ENCODE measurements at regions not wholly inside any gene's neighbourhood (a gene's known extent, or its start where the extent isn't known, plus 50 kb on each side); places are given as distances from the start of the nearest gene placed in this dataset.
A peak's percentile ranks its signal among the peaks of the same experiment; 100 is the strongest.

GRCh38 chr12:124184456-124184855 is 110.4 kb upstream of the RFLNA start:
- TF ChIP-seq POLR2A (IDR thresholded peaks at IDR 0.05) (no peak), CTCF (IDR thresholded peaks at IDR 0.05) (no peak)
- Histone ChIP-seq H3K4me1 (peaks cover 0 to 5% (median 0%) of the 10 kb centered on the region in 4 donors), H3K36me3 (no peaks in the 10 kb centered on the region), H3K9me3 (no peaks in the 10 kb centered on the region), H3K27ac (no peak overlapping the region), H3K27me3 (no peaks in the 10 kb centered on the region), H3K4me3 (no peak overlapping the region)
- 82% methylated on average over 12 of the region's 18 CpGs for WGBS (ENCODE audit: insufficient coverage, low coverage, low lambda C conversion rate, missing lambda C conversion rate)
- intact Hi-C loops (cut with DNase I), result no loop called here
- ATAC-seq, result no peak
- DNase-seq, result no peak

DNA sequence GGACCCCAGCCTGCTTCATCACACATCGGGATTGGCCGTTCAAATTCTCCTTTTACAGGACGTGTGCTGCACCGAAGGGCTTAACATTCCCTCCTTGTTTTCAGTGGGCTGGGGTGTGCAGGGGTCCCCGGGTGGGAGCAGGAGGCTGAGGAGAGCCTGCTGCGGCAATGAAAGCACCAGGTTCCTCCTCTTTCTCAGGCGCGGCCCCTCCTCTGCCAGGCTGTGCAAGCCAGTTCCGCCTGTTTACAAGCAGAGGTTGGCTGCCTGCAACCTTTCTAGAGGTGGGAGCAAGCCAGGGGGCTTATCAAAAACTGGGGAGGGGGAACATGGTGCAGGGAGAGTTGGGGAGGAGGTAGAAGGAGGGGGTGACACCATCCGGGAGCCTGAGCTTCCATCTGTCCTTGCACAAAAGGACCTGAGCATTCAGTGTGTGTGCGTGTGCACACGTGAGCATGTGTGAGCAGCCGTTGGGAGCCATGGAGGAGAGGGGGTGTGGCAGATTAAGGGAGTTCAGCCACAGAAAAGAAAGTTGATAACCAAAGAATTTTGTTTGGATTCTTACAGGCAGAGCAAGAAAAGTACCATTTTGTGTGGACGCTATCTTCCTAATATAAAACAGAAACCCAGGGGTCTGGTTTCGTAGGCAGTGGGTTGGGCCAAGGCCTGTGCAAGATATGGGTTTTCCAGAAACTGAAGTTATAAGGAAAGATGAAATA is 108.8 kb upstream of the RFLNA start:
- DNase-seq (no peak), ATAC-seq (no peak)
- TF ChIP-seq POLR2A (IDR thresholded peaks at IDR 0.05) (no peak), CTCF (IDR thresholded peaks at IDR 0.05) (no peak)
- WGBS (ENCODE audit: insufficient coverage, low coverage, low lambda C conversion rate, missing lambda C conversion rate), result 62% methylated on average over 10 of the region's 15 CpGs
- intact Hi-C loops (cut with DNase I), result no loop called here
- H3K9me3 ChIP-seq, result no peaks in the 10 kb centered on the region
- H3K27me3 ChIP-seq, result no peaks in the 10 kb centered on the region
- H3K36me3 ChIP-seq, result no peaks in the 10 kb centered on the region
- no peak overlapping the region for H3K4me3 ChIP-seq
- no peak overlapping the region for H3K27ac ChIP-seq
- H3K4me1 ChIP-seq, result peaks cover 0 to 5% (median 0%) of the 10 kb centered on the region in 4 donors

DNA sequence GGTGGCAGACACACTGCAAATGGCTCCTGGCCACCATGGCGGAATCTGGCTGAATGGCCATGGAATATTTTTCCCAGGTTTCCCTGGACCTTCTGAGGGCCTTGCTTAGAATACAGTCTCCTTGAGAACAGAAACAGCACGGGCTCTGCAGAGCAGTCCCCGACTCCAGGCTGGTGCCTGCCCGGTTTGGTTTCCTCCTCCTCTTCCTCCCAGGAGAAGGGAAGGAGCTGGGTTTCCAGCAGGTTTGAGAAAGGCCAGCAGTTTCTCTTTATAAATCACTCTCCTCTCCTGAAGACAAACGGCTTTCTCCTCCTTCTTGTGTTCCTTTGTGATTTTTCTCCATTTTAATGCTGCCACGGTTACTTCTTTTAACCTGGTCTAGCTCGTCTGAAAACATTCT is 106.8 kb upstream of the RFLNA start:
- intact Hi-C loops (cut with DNase I), result no loop called here
- H3K4me1 ChIP-seq, result peaks cover 0 to 5% (median 0%) of the 10 kb centered on the region in 4 donors
- no peak for TF ChIP-seq POLR2A (IDR thresholded peaks at IDR 0.05)
- no peak for TF ChIP-seq CTCF (IDR thresholded peaks at IDR 0.05)
- H3K9me3 ChIP-seq, result no peaks in the 10 kb centered on the region
- DNase-seq (no peak), ATAC-seq (no peak)
- H3K27me3 ChIP-seq, result no peaks in the 10 kb centered on the region
- no peak overlapping the region for H3K4me3 ChIP-seq
- H3K36me3 ChIP-seq, result no peaks in the 10 kb centered on the region
- no peak overlapping the region for H3K27ac ChIP-seq
- 32% methylated on average over 4 of the region's 7 CpGs for WGBS (ENCODE audit: insufficient coverage, low coverage, low lambda C conversion rate, missing lambda C conversion rate)

- Histone ChIP-seq H3K4me3 (no peak overlapping the region), H3K4me1 (peaks cover 0 to 5% (median 0%) of the 10 kb centered on the region in 4 donors), H3K27ac (no peak overlapping the region), H3K36me3 (no peaks in the 10 kb centered on the region), H3K9me3 (no peaks in the 10 kb centered on the region), H3K27me3 (no peaks in the 10 kb centered on the region)
- intact Hi-C loops (cut with DNase I), result no loop called here
- 48% methylated on average over 6 of the region's 15 CpGs for WGBS (ENCODE audit: insufficient coverage, low coverage, low lambda C conversion rate, missing lambda C conversion rate)
- ATAC-seq, result peak; percentile 22 to 92 (median 42)
- TF ChIP-seq CTCF (IDR thresholded peaks at IDR 0.05), result no peak
- TF ChIP-seq POLR2A (IDR thresholded peaks at IDR 0.05), result no peak
- DNase-seq, result no peak
Measured at GRCh38 chr12:124188561-124189405, 106.1 kb upstream of the RFLNA start.
